Liver (tissue), 8 donors: ENCODE measurements at regions not wholly inside any gene's neighbourhood (a gene's known extent, or its start where the extent isn't known, plus 50 kb on each side); places are given as distances from the start of the nearest gene placed in this dataset.

Source experiments
- DNase-seq: peaks from one replicate; pipeline ENCODE4 v3.0.0-alpha.2; 2017; ENCODE audit warnings: low spot score
- H3K27ac ChIP-seq, 2 donors: one replicate each; pipeline ENCODE4 v1.7.0; 2013; ENCODE audit warnings: inconsistent platforms in 2 of 2, low read length in 2 of 2, control low read depth in 1 of 2, low read depth in 1 of 2, mild to moderate bottlenecking in 1 of 2
- H3K27me3 ChIP-seq, 4 donors: one replicate each; pipeline versions ENCODE4 v1.6.1 to v1.7.0; 2013; ENCODE audit warnings: low read length in 3 of 4, inconsistent platforms in 1 of 4, mild to moderate bottlenecking in 1 of 4, moderate library complexity in 1 of 4; ENCODE audit not compliant: control insufficient read depth in 4 of 4, insufficient read depth in 4 of 4
- H3K36me3 ChIP-seq, 4 donors: one replicate each; pipeline versions ENCODE4 v1.6.1 to v1.7.0; 2013; ENCODE audit warnings: low read length in 3 of 4, mild to moderate bottlenecking in 3 of 4, low read depth in 1 of 4, moderate library complexity in 1 of 4; ENCODE audit not compliant: control insufficient read depth in 4 of 4, insufficient read depth in 3 of 4
- H3K4me1 ChIP-seq, 4 donors: one replicate each; pipeline versions ENCODE4 v1.6.1 to v1.7.0; 2013; ENCODE audit warnings: low read length in 3 of 4, mild to moderate bottlenecking in 3 of 4, moderate library complexity in 1 of 4; ENCODE audit not compliant: control insufficient read depth in 4 of 4, insufficient read depth in 4 of 4
- H3K4me3 ChIP-seq, 3 donors: one replicate each; pipeline versions ENCODE4 v1.6.1 to v1.7.0; 2013; ENCODE audit warnings: low read length in 3 of 3, control low read depth in 1 of 3, low read depth in 1 of 3, mild to moderate bottlenecking in 1 of 3
- H3K9ac ChIP-seq, 2 donors: one replicate each; pipeline ENCODE4 v1.7.0; 2013; ENCODE audit warnings: low read length in 2 of 2, mild to moderate bottlenecking in 2 of 2, moderate library complexity in 2 of 2, control low read depth in 1 of 2, low read depth in 1 of 2
- H3K9me3 ChIP-seq, 4 donors: one replicate each; pipeline versions ENCODE4 v1.6.1 to v1.7.0; 2013; ENCODE audit warnings: low read length in 3 of 4; ENCODE audit not compliant: control insufficient read depth in 4 of 4
- CTCF ChIP-seq: fragments of 150-350 bp; IDR thresholded peaks from 2 replicates; pipeline ENCODE4 v1.5.1; 2017; ENCODE audit warnings: improper control_type of control experiment, low read depth, low read length; ENCODE audit not compliant: missing input control
- EGR1 ChIP-seq, 2 donors: IDR thresholded peaks; 2 replicates each; pipeline ENCODE4 v1.6.1; 2016 to 2018; ENCODE audit warnings: antibody characterized with exemption in 2 of 2, low read depth in 2 of 2
- FOXA1 ChIP-seq: IDR thresholded peaks from 2 replicates; pipeline ENCODE4 v1.6.1; 2016; ENCODE audit warnings: antibody characterized with exemption
- FOXA2 ChIP-seq: IDR thresholded peaks from 2 replicates; pipeline ENCODE4 v1.6.1; 2016; ENCODE audit warnings: antibody characterized with exemption
- GABPA ChIP-seq, 2 donors: IDR thresholded peaks in 1 of 2; conservative IDR thresholded peaks in 1 of 2; 2 replicates each; pipeline ENCODE4 v1.6.1; 2016; ENCODE audit warnings: antibody characterized with exemption in 2 of 2, mild to moderate bottlenecking in 1 of 2, moderate library complexity in 1 of 2
- HNF4A ChIP-seq, 2 donors: conservative IDR thresholded peaks; 2 replicates each; pipeline ENCODE4 v1.6.1; 2016; ENCODE audit warnings: antibody characterized with exemption in 2 of 2, mild to moderate bottlenecking in 2 of 2
- HNF4G ChIP-seq: IDR thresholded peaks from 2 replicates; pipeline ENCODE4 v1.6.1; 2016; ENCODE audit warnings: antibody characterized with exemption
- JUND ChIP-seq, 2 donors: IDR thresholded peaks; 2 replicates each; pipeline ENCODE4 v1.6.1; 2016; ENCODE audit warnings: antibody characterized with exemption in 2 of 2
- NR2F2 ChIP-seq: IDR thresholded peaks from 2 replicates; pipeline ENCODE4 v1.6.1; 2016; ENCODE audit warnings: antibody characterized with exemption
- SP1 ChIP-seq: IDR thresholded peaks from 2 replicates; pipeline ENCODE4 v1.6.1; 2018; ENCODE audit warnings: antibody characterized with exemption, mild to moderate bottlenecking
- TAF1 ChIP-seq: conservative IDR thresholded peaks from 2 replicates; pipeline ENCODE4 v1.6.1; 2016; ENCODE audit warnings: antibody characterized with exemption, mild to moderate bottlenecking
- ZBTB33 ChIP-seq: IDR thresholded peaks from 2 replicates; pipeline ENCODE4 v1.6.1; 2016; ENCODE audit warnings: antibody characterized with exemption
- WGBS: extraction: QIAGEN DNeasy Blood & Tissue Kit; methylation state at CpG from one replicate; pipeline ENCODE4 v1.1.7; 2013; 5-methylcytosine and 5-hydroxymethylcytosine counted together
- TF ChIP-seq, protein P1 (sequence below): IDR thresholded peaks from 2 replicates; pipeline ENCODE4 v1.6.1; 2016; ENCODE audit warnings: antibody characterized with exemption
- TF ChIP-seq, protein P2 (sequence below): IDR thresholded peaks from 2 replicates; pipeline ENCODE4 v1.6.1; 2016; ENCODE audit warnings: antibody characterized with exemption
- TF ChIP-seq, protein P3 (sequence below): IDR thresholded peaks from 2 replicates; pipeline ENCODE4 v1.6.1; 2016; ENCODE audit warnings: antibody characterized with exemption, mild to moderate bottlenecking
- donor health status: healthy.
- donor health status: healthy.
- donor health status: healthy.
- donor health status: healthy.
- donor health status: healthy.

- H3K9ac ChIP-seq = no peak overlapping the region
- H3K27me3 ChIP-seq = no peaks in the 10 kb centered on the region
- no peaks in the 10 kb centered on the region for H3K4me1 ChIP-seq
- WGBS = 51% methylated on average over 1 of the region's 1 CpG
- H3K9me3 ChIP-seq = peaks cover 0 to 2% (median 0%) of the 10 kb centered on the region in 4 donors
- TF ChIP-seq, protein P1, sequence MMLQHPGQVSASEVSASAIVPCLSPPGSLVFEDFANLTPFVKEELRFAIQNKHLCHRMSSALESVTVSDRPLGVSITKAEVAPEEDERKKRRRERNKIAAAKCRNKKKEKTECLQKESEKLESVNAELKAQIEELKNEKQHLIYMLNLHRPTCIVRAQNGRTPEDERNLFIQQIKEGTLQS = no peak
- no peak for DNase-seq
- no peaks in the 10 kb centered on the region for H3K36me3 ChIP-seq
- H3K27ac ChIP-seq = no peak overlapping the region
- H3K4me3 ChIP-seq = no peak overlapping the region
Observed at GRCh38 chr16:55248058-55248457, 75.9 kb upstream of the IRX6 start.

GRCh38 chr16:55248494-55248893 is 75.5 kb upstream of the IRX6 start:
- Histone ChIP-seq H3K4me3 (no peak overlapping the region), H3K9ac (no peak overlapping the region), H3K36me3 (no peaks in the 10 kb centered on the region), H3K27me3 (no peaks in the 10 kb centered on the region), H3K4me1 (no peaks in the 10 kb centered on the region), H3K9me3 (peaks cover 0 to under 1% (median 0%) of the 10 kb centered on the region in 4 donors), H3K27ac (no peak overlapping the region)
- TF ChIP-seq, protein P2, sequence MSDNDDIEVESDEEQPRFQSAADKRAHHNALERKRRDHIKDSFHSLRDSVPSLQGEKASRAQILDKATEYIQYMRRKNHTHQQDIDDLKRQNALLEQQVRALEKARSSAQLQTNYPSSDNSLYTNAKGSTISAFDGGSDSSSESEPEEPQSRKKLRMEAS = no peak
- TF ChIP-seq TAF1 = no peak
- TF ChIP-seq CTCF = no peak
- no peak for TF ChIP-seq FOXA1
- 55% methylated on average over 8 of the region's 8 CpGs for WGBS
- no peak for DNase-seq

- WGBS = 85% methylated on average over 2 of the region's 2 CpGs
- H3K9ac ChIP-seq = no peak overlapping the region
- no peaks in the 10 kb centered on the region for H3K36me3 ChIP-seq
- H3K27ac ChIP-seq = no peak overlapping the region
- no peaks in the 10 kb centered on the region for H3K4me1 ChIP-seq
- TF ChIP-seq JUND (IDR thresholded peaks at IDR 0.05) = no peak
- TF ChIP-seq, protein P2 = no peak
- TF ChIP-seq, protein P1 = no peak
- TF ChIP-seq NR2F2 = no peak
- no peak for DNase-seq
- peaks cover 0 to 4% (median 1%) of the 10 kb centered on the region in 4 donors for H3K9me3 ChIP-seq
- no peak overlapping the region for H3K4me3 ChIP-seq
- H3K27me3 ChIP-seq = no peaks in the 10 kb centered on the region
Observed at GRCh38 chr16:55249361-55249760, 74.6 kb upstream of the IRX6 start.

- no peaks in the 10 kb centered on the region for H3K27me3 ChIP-seq
- no peak overlapping the region for H3K9ac ChIP-seq
- DNase-seq = no peak
- H3K27ac ChIP-seq = no peak overlapping the region
- no peak overlapping the region for H3K4me3 ChIP-seq
- H3K9me3 ChIP-seq = peaks cover 0 to 4% (median 1%) of the 10 kb centered on the region in 4 donors
- no peaks in the 10 kb centered on the region for H3K36me3 ChIP-seq
- WGBS = 87% methylated on average over 1 of the region's 1 CpG
- no peaks in the 10 kb centered on the region for H3K4me1 ChIP-seq
- TF ChIP-seq EGR1 (IDR thresholded peaks at IDR 0.05; ENCODE audit: low read depth in 2 of 2) (no peak), SP1 (no peak), FOXA2 (no peak), NR2F2 (no peak), HNF4G (no peak), ZBTB33 (no peak), HNF4A (conservative IDR thresholded peaks at IDR 0.05) (no peak), FOXA1 (no peak), GABPA (IDR thresholded peaks at IDR 0.05 in 1 of 2, conservative IDR thresholded peaks at IDR 0.05 in 1 of 2) (no peak), JUND (IDR thresholded peaks at IDR 0.05) (no peak)
- TF ChIP-seq, protein P3, sequence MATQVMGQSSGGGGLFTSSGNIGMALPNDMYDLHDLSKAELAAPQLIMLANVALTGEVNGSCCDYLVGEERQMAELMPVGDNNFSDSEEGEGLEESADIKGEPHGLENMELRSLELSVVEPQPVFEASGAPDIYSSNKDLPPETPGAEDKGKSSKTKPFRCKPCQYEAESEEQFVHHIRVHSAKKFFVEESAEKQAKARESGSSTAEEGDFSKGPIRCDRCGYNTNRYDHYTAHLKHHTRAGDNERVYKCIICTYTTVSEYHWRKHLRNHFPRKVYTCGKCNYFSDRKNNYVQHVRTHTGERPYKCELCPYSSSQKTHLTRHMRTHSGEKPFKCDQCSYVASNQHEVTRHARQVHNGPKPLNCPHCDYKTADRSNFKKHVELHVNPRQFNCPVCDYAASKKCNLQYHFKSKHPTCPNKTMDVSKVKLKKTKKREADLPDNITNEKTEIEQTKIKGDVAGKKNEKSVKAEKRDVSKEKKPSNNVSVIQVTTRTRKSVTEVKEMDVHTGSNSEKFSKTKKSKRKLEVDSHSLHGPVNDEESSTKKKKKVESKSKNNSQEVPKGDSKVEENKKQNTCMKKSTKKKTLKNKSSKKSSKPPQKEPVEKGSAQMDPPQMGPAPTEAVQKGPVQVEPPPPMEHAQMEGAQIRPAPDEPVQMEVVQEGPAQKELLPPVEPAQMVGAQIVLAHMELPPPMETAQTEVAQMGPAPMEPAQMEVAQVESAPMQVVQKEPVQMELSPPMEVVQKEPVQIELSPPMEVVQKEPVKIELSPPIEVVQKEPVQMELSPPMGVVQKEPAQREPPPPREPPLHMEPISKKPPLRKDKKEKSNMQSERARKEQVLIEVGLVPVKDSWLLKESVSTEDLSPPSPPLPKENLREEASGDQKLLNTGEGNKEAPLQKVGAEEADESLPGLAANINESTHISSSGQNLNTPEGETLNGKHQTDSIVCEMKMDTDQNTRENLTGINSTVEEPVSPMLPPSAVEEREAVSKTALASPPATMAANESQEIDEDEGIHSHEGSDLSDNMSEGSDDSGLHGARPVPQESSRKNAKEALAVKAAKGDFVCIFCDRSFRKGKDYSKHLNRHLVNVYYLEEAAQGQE = no peak
- TF ChIP-seq, protein P2 = no peak
Observed at GRCh38 chr16:55249936-55250335, 74.1 kb upstream of the IRX6 start.
